Forelimb muscle (tissue), 1 donor: ENCODE measurements at regions not wholly inside any gene's neighbourhood (a gene's known extent, or its start where the extent isn't known, plus 50 kb on each side); places are given as distances from the start of the nearest gene placed in this dataset.

Source experiments
- DNase-seq: peaks from one replicate; pipeline ENCODE4 v3.0.0-alpha.2; 2013; ENCODE audit warnings: low read depth

- DNase-seq = no peak
These were observed 227.6 kb downstream of the ANKRD60 start for GRCh38 chr20:58000861-58001260.

- no peak for DNase-seq
These were observed 228.9 kb downstream of the ANKRD60 start for GRCh38 chr20:57999465-58000111.

- no peak for DNase-seq
These were observed 229.4 kb downstream of the ANKRD60 start for GRCh38 chr20:57998981-57999464.

- no peak for DNase-seq
These were observed 230.2 kb downstream of the ANKRD60 start for GRCh38 chr20:57998276-57998675.

GRCh38 chr20:57996936-57997890 lies 231.2 kb downstream of the ANKRD60 start:
- DNase-seq = no peak

- no peak for DNase-seq
These were observed 232.0 kb downstream of the ANKRD60 start for GRCh38 chr20:57996465-57996864.

DNA sequence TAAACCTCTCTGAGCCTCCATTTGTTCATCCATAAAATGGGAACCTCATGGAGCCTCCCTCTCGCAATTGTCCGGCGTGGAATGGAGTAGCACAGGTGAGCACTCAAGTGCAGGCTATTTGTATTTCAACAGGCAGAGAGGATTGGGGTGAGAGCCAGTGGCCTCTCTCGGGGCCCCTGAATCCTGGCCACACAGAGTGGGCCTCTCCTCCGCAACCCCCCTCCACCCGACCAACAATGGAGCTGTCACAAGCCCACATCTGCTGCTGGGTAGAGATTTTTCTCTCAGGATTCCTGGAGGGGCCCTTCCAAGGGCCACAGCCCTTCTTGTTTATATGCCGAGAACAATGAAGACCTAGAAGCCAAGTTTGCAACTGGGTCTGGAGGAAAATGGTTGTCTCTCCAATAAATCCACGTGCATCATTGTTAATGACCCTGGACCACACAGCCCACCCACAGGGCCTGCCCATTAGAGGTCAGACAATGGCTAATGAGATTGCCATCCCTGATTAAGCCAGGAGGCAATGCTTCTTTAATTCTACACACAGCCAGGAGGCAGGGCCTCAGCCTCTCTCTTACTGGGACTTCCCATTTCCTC lies 233.0 kb downstream of the ANKRD60 start:
- no peak for DNase-seq

GRCh38 chr20:57993716-57994431 lies 234.6 kb downstream of the ANKRD60 start:
- DNase-seq = no peak

DNA sequence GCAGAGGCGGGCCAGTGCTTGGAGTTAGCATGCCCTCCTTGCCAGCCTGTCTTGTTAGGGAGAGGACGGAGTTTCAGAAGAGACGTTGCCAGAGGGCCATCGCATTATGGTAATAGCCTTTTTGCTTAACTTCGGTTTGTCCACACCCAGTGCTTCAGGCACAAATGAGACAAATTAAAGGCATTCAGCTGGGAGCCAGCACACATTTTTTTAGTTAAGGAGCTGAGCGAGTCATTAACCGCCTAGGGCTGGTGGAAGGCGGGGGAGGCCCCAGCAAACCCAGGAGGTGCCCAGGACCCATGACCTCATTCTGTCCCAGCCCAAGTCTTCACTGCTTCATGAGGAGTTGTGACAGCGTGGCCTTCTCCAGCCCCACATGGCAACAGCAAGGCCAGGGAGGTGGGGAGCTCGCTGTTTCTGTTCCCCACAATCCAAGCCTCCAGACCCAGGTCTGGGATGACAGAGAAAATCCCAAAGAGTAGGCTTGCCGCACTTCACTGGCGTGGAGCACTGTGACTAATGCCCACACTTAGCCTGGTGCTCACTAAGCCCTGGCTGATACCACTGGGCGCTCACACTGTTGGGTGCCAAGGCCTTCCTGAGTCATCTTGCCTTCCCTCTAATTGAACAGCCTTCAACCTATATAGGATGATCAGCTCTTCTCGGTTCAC lies 237.1 kb downstream of the ANKRD60 start:
- DNase-seq = no peak

- DNase-seq = no peak
These were observed 238.0 kb downstream of the ANKRD60 start for GRCh38 chr20:57990396-57990987.

GRCh38 chr20:57988828-57989227 lies 239.6 kb downstream of the ANKRD60 start:
- no peak for DNase-seq

DNA sequence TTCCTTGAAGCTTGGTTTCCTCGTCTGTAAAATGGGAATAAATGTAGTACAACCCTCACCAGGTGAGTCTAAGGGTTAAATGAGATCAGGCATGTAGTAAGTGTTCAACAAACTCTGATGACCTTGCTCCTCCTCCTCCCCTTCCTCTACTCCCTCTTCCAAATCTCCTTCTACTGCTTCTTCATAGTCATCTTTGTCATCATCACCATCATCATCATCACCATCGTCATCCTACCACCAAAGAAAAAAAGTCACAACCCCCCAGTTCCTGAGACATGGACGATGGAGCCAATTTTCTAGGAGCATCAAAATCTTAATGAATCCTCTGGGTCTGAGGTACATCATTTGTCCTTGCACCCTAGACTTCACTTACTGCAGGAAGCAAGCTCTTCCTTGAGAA lies 240.0 kb downstream of the ANKRD60 start:
- no peak for DNase-seq

DNA sequence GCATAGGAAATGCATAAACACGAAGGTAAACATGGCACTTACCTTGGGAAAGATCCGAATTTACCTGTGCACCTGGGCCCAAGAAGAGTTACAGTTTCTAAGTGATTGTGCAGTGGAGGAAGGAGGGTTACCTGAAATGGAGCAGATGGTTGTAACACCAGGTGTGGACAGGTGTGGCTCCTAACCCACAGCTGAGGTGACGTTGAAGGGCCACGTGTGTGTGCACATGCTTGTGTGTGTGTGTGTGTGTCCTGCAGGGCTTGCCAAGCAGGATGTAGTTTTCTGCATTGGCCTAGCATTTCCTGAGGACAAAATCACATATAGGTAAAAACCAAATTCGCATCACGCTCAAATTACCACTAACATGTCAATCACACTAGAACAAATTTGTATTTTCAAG lies 240.8 kb downstream of the ANKRD60 start:
- DNase-seq = no peak

DNA sequence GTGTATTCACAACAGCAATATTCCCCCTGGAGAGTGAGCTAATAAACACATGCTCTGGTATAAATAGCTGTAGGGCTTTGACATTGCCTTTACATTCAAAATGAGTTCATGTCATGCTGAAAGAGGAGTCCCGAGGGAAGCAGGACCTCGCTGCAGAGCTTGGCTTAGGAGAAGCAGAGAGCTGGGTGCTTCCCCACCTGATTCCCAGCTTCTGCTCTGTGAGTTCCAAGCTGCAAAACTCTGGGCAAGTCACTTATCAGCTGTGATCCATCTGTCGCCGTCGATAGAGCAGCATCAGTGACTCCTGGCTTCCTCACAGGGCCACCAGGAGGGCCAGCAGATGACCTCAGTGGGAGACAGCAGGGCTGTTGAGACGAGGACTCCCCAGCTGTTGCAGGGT lies 241.8 kb downstream of the ANKRD60 start:
- no peak for DNase-seq

DNA sequence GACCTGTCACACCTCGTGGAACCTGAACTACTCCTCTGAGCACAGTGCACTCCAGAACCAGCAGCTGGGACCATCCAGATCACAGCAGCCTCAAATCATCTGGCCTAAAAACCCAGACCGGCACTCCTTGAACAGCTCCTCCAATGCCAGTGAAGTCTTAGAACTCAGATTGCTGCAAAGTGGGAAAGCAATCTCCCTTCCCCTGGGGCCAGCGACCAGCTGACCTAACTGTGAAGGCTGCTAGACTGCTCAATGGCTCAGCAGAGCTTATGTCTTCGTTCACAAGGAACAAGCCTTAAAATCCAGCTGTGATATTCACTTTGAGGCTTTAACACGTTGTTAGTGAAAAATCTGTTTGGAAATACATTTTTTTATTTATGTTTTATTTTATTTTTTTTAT lies 243.2 kb downstream of the ANKRD60 start:
- no peak for DNase-seq

- DNase-seq = no peak
These were observed 245.4 kb downstream of the ANKRD60 start for GRCh38 chr20:57983082-57983481.

- DNase-seq = no peak
These were observed 247.9 kb downstream of the ANKRD60 start for GRCh38 chr20:57980506-57980905.

GRCh38 chr20:57977569-57977968 lies 250.9 kb downstream of the ANKRD60 start:
- DNase-seq = no peak

- no peak for DNase-seq
These were observed 251.3 kb downstream of the ANKRD60 start for GRCh38 chr20:57977141-57977540.

- DNase-seq = no peak
These were observed 253.6 kb downstream of the ANKRD60 start for GRCh38 chr20:57974863-57975262.

GRCh38 chr20:57973886-57974285 lies 254.6 kb downstream of the ANKRD60 start:
- DNase-seq = no peak
